Breast epithelium (tissue), 4 donors: ENCODE measurements at regions not wholly inside any gene's neighbourhood (a gene's known extent, or its start where the extent isn't known, plus 50 kb on each side); places are given as distances from the start of the nearest gene placed in this dataset.

ENCODE experiments used
- DNase-seq, 2 donors: peaks; one replicate each; pipeline ENCODE4 v3.0.0-alpha.2; 2019; ENCODE audit warnings: low spot score in 2 of 2
- H3K27ac ChIP-seq, 2 donors: fragments of 200-600 bp; sonication (generic) in 1 of 2; one replicate each; pipeline ENCODE4 v1.5.1; 2016 to 2019; ENCODE audit warnings: mild to moderate bottlenecking in 1 of 2
- H3K27me3 ChIP-seq, 2 donors: fragments of 200-600 bp; sonication (generic) in 1 of 2; one replicate each; pipeline versions ENCODE4 v1.5.1 to v1.6.0; 2017 to 2019; ENCODE audit warnings: control low read depth in 1 of 2, mild to moderate bottlenecking in 1 of 2
- H3K36me3 ChIP-seq: fragments of 200-600 bp; one replicate; pipeline ENCODE4 v1.5.1; 2019
- H3K4me1 ChIP-seq, 2 donors: fragments of 200-600 bp; sonication (generic); one replicate each; pipeline ENCODE4 v1.5.1; 2016 to 2019; ENCODE audit warnings: control low read depth in 1 of 2
- H3K4me3 ChIP-seq, 3 donors: fragments of 200-600 bp; sonication (generic); 1 replicate in 2 of 3; 2 replicates in 1 of 3; pipeline ENCODE4 v1.5.1; 2016 to 2019; ENCODE audit warnings: mild to moderate bottlenecking in 3 of 3, moderate library complexity in 2 of 3
- H3K9me3 ChIP-seq, 2 donors: fragments of 200-600 bp; sonication (generic) in 1 of 2; one replicate each; pipeline ENCODE4 v1.5.1; 2016 to 2019; ENCODE audit warnings: control low read depth in 1 of 2
- POLR2A ChIP-seq: fragments of 450-650 bp; IDR thresholded peaks from one replicate; pipeline ENCODE4 v1.6.1; 2016; ENCODE audit warnings: antibody characterized with exemption, mild to moderate bottlenecking, moderate library complexity
- POLR2AphosphoS5 ChIP-seq, 3 donors: sonication (generic); formaldehyde crosslinking; IDR thresholded peaks; one replicate each; pipeline ENCODE4 v1.6.1; 2017; ENCODE audit warnings: antibody characterized with exemption in 3 of 3
- intact Hi-C: fragments of 100-400 bp; cut with DNase I; formaldehyde crosslinking; loops from one replicate; pipeline ENCODE4 v1.15.1; 2023; ENCODE audit warnings: low total_unique reads
- TF ChIP-seq, protein P1 (sequence below), 3 donors: fragments of 450-650 bp; IDR thresholded peaks; one replicate each; pipeline ENCODE4 v1.5.1; 2016 to 2017; ENCODE audit warnings: antibody characterized with exemption in 3 of 3, mild to moderate bottlenecking in 3 of 3, moderate library complexity in 3 of 3

DNA sequence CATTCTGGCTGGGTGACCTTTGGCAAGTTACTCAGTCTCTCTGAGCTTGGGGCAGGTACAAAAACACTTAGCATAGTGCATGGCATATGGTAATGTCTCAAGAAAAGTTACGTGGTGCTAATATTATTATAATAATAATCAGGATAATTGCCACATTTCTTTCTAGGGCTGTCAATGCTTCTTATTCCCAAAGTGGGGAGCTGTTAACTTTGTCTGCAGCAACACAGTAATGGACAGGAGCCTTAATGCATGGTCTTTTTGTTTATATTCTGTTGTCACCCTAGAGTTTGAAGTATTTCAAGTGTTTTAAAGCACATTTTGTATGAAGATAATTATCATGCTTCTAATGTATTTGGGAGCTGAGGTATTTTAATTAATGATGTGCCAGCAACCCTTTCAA is 121.8 kb downstream of the FHIP1A start:
- no peaks in the 10 kb centered on the region for H3K27me3 ChIP-seq
- DNase-seq, result no peak
- intact Hi-C loops, result no loop called here
- no peak overlapping the region for H3K27ac ChIP-seq
- TF ChIP-seq, protein P1, sequence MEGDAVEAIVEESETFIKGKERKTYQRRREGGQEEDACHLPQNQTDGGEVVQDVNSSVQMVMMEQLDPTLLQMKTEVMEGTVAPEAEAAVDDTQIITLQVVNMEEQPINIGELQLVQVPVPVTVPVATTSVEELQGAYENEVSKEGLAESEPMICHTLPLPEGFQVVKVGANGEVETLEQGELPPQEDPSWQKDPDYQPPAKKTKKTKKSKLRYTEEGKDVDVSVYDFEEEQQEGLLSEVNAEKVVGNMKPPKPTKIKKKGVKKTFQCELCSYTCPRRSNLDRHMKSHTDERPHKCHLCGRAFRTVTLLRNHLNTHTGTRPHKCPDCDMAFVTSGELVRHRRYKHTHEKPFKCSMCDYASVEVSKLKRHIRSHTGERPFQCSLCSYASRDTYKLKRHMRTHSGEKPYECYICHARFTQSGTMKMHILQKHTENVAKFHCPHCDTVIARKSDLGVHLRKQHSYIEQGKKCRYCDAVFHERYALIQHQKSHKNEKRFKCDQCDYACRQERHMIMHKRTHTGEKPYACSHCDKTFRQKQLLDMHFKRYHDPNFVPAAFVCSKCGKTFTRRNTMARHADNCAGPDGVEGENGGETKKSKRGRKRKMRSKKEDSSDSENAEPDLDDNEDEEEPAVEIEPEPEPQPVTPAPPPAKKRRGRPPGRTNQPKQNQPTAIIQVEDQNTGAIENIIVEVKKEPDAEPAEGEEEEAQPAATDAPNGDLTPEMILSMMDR (IDR thresholded peaks at IDR 0.05), result no peak
- TF ChIP-seq POLR2AphosphoS5 (IDR thresholded peaks at IDR 0.05), result no peak
- H3K9me3 ChIP-seq, result no peaks in the 10 kb centered on the region
- no peaks in the 10 kb centered on the region for H3K4me1 ChIP-seq
- no peak overlapping the region for H3K4me3 ChIP-seq
- H3K36me3 ChIP-seq, result no peaks in the 10 kb centered on the region

DNA sequence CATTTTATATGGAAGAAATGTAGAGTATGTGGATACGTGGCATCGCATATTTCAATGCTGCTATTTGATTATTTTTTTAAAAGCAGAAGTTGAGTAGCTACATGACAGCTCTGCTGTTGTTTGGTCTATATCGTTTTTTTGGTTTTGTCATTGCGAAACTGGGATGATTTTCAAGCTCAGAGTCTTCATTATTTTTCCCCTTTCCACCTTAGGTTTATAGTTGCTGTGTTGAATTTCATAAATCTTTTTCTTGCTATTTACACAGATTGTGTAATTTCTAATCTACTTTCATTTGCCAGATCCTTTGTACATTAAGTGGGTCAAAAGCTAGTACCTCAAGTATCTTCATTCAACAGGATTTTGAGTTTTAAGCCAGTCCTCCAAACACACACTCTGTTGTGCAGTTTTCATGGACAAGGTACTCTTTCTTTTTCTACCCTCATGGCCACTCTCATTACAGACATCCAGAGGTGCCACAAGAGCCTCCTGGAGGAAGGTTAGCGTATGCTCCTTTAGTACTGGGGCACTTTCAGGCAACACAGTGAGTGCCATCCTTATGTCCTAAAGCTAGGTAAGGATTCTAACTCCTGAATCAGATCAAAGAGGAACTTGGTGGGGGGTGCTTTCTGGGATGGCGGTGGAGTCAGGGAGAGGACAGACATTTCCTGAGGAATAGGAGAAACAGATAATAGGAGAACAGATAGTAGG is 123.2 kb downstream of the FHIP1A start:
- Histone ChIP-seq H3K9me3 (no peaks in the 10 kb centered on the region), H3K27me3 (no peaks in the 10 kb centered on the region), H3K4me1 (no peaks in the 10 kb centered on the region), H3K36me3 (no peaks in the 10 kb centered on the region), H3K27ac (no peak overlapping the region), H3K4me3 (no peak overlapping the region)
- intact Hi-C loops, result no loop called here
- TF ChIP-seq, protein P1 (IDR thresholded peaks at IDR 0.05), result no peak
- no peak for TF ChIP-seq POLR2A
- no peak for TF ChIP-seq POLR2AphosphoS5 (IDR thresholded peaks at IDR 0.05)
- DNase-seq, result no peak

DNA sequence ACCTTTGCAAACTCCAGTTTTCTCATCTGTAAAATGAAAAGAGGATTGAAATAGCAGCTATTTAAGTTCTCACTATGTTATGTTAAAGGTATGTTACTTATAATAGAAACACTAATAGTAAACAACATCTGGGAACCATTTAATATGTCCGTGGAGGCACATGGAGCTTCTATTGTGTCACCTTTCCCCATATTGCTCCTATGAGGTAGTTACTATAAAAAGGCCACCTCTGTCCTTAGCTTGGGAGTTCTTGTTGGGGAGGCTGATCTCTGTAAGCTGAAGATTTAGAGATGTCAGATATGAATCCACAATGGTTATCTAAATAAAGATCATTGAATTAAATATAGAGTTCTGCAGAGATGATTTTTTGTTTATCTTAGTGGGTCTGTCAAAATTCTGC is 125.2 kb downstream of the FHIP1A start:
- Histone ChIP-seq H3K27ac (no peak overlapping the region), H3K9me3 (no peaks in the 10 kb centered on the region), H3K4me1 (no peaks in the 10 kb centered on the region), H3K27me3 (no peaks in the 10 kb centered on the region), H3K4me3 (no peak overlapping the region), H3K36me3 (no peaks in the 10 kb centered on the region)
- intact Hi-C loops, result no loop called here
- no peak for DNase-seq
- TF ChIP-seq, protein P1 (IDR thresholded peaks at IDR 0.05), result no peak
- TF ChIP-seq POLR2AphosphoS5 (IDR thresholded peaks at IDR 0.05) (no peak), POLR2A (no peak)

DNA sequence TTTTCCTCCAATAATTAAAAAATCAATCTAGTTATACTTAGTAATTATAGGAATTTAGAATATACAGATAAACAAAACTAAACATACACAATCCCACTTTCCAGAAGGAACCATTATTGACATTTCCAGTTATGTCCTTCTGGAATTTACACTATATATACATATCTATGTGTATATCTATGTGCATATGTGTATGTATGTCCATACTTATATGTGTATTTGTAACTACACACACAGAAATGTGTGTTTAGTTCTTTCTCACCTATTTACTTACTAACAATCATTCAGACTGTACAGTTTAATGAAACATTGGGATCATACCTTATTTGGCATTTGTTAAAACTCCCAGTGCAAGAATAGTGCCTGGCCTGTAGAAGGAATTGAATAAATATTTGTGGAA is 126.4 kb downstream of the FHIP1A start:
- Histone ChIP-seq H3K4me1 (no peaks in the 10 kb centered on the region), H3K27me3 (no peaks in the 10 kb centered on the region), H3K4me3 (no peak overlapping the region), H3K36me3 (no peaks in the 10 kb centered on the region), H3K27ac (no peak overlapping the region), H3K9me3 (no peaks in the 10 kb centered on the region)
- intact Hi-C loops, result loop anchor here (5.0 kb wide), 1 partner anchor 837 kb away; no protein-coding TSS in a partner anchor
- TF ChIP-seq POLR2A (no peak), POLR2AphosphoS5 (IDR thresholded peaks at IDR 0.05) (no peak)
- TF ChIP-seq, protein P1 (IDR thresholded peaks at IDR 0.05), result no peak
- no peak for DNase-seq

DNA sequence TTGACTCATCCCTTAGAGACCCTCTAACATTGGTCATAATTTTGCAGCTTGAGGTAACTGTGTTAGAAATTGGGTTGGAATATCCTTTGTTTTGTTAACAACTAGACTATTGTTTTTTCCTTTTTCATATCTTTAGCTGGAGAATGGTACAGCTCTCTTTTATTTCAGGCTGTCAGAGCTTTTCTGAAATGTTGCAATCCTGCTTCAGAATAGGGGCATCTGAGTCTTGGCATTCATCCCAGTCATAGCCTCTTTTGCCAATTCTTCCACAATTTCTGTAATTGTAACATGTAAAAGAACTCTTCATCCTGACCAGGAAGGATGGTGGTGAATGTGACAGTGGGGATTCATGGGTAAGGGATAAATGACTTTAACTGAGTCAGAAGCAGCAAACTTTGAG is 128.7 kb downstream of the FHIP1A start:
- Histone ChIP-seq H3K4me3 (no peak overlapping the region), H3K27me3 (no peaks in the 10 kb centered on the region), H3K27ac (no peak overlapping the region), H3K36me3 (no peaks in the 10 kb centered on the region), H3K4me1 (peaks cover 0 to 7% of the 10 kb centered on the region in 2 donors), H3K9me3 (no peaks in the 10 kb centered on the region)
- no peak for DNase-seq
- TF ChIP-seq, protein P1 (IDR thresholded peaks at IDR 0.05), result no peak
- no peak for TF ChIP-seq POLR2AphosphoS5 (IDR thresholded peaks at IDR 0.05)
- no peak for TF ChIP-seq POLR2A
- intact Hi-C loops, result loop anchor here (5.0 kb wide), 1 partner anchor 835 kb away; no protein-coding TSS in a partner anchor
